UCSD-AML1 (cell line): ENCODE measurements at regions not wholly inside any gene's neighbourhood (a gene's known extent, or its start where the extent isn't known, plus 50 kb on each side); places are given as distances from the start of the nearest gene placed in this dataset.

Experiments
- DNase-seq: peaks from one replicate; lab custom pipeline; 2025; ENCODE audit not compliant: unreplicated experiment; lab: John Stamatoyannopoulos, UW

- no peak for DNase-seq
Observed at GRCh38 chr9:21746550-21746949, 55.9 kb upstream of the MTAP start.

- DNase-seq, result no peak
Observed at GRCh38 chr9:21747175-21747574, 55.3 kb upstream of the MTAP start.

- DNase-seq, result no peak
Observed at GRCh38 chr9:21750021-21750735, 52.3 kb upstream of the MTAP start.

GRCh38 chr9:21751998-21752397, 50.4 kb upstream of the MTAP start:
- DNase-seq, result no peak
